Upper lobe of right lung (tissue), 1 donor: ENCODE measurements at regions not wholly inside any gene's neighbourhood (a gene's known extent, or its start where the extent isn't known, plus 50 kb on each side); places are given as distances from the start of the nearest gene placed in this dataset.

ENCODE experiments used
- ATAC-seq: fragments of 200-7000 bp; cut with Tn5 transposase; one replicate; pipeline ENCODE4 v1.9.1; 2020; ENCODE audit warnings: mild to moderate bottlenecking, moderate library complexity
- DNase-seq: peaks from one replicate; pipeline ENCODE4 v3.0.0-alpha.2; 2020
- H3K27ac ChIP-seq: fragments of 200-600 bp; one replicate; pipeline ENCODE4 v1.8.0; 2022
- H3K27me3 ChIP-seq: fragments of 200-600 bp; one replicate; pipeline ENCODE4 v1.8.0; 2022; ENCODE audit warnings: mild to moderate bottlenecking
- H3K36me3 ChIP-seq: fragments of 200-600 bp; one replicate; pipeline ENCODE4 v1.8.0; 2022
- H3K4me1 ChIP-seq: fragments of 200-600 bp; one replicate; pipeline ENCODE4 v1.8.0; 2022
- H3K4me3 ChIP-seq: fragments of 200-600 bp; one replicate; pipeline ENCODE4 v1.8.0; 2022; ENCODE audit warnings: mild to moderate bottlenecking
- H3K9me3 ChIP-seq: fragments of 200-600 bp; one replicate; pipeline ENCODE4 v1.8.0; 2022
- CTCF ChIP-seq: fragments of 200-600 bp; IDR thresholded peaks from one replicate; pipeline ENCODE4 v1.8.0; 2022; ENCODE audit warnings: antibody characterized with exemption
- intact Hi-C: fragments of 100-400 bp; cut with DNase I; formaldehyde crosslinking; loops from one replicate; pipeline ENCODE4 v1.11.0; 2022
- donor health status: DM: no; HTN: yes; CAD: no; lungs with severe emphysema.

GRCh38 chr17:52517176-52517575, 358.7 kb upstream of the CA10 start:
- ATAC-seq = no peak
- TF ChIP-seq CTCF = no peak
- Histone ChIP-seq H3K27me3 (no peaks in the 10 kb centered on the region), H3K4me3 (no peak overlapping the region), H3K4me1 (no peaks in the 10 kb centered on the region), H3K36me3 (no peaks in the 10 kb centered on the region), H3K27ac (no peak overlapping the region), H3K9me3 (no peaks in the 10 kb centered on the region)
- DNase-seq = no peak
- intact Hi-C loops = no loop called here

- ATAC-seq (no peak), DNase-seq (no peak)
- Histone ChIP-seq H3K4me1 (no peaks in the 10 kb centered on the region), H3K4me3 (no peak overlapping the region), H3K36me3 (no peaks in the 10 kb centered on the region), H3K9me3 (no peaks in the 10 kb centered on the region), H3K27ac (no peak overlapping the region), H3K27me3 (no peaks in the 10 kb centered on the region)
- no peak for TF ChIP-seq CTCF
- intact Hi-C loops = no loop called here
These were observed 357.4 kb upstream of the CA10 start for GRCh38 chr17:52515927-52516326.

GRCh38 chr17:52505601-52506000, 347.1 kb upstream of the CA10 start:
- Histone ChIP-seq H3K4me3 (no peak overlapping the region), H3K9me3 (no peaks in the 10 kb centered on the region), H3K27ac (no peak overlapping the region), H3K27me3 (no peaks in the 10 kb centered on the region), H3K4me1 (no peaks in the 10 kb centered on the region), H3K36me3 (no peaks in the 10 kb centered on the region)
- intact Hi-C loops = no loop called here
- no peak for TF ChIP-seq CTCF
- ATAC-seq (no peak), DNase-seq (no peak)

- no peaks in the 10 kb centered on the region for H3K4me1 ChIP-seq
- intact Hi-C loops = no loop called here
- no peak for TF ChIP-seq CTCF
- ATAC-seq (no peak), DNase-seq (no peak)
- H3K27ac ChIP-seq = no peak overlapping the region
- no peak overlapping the region for H3K4me3 ChIP-seq
- no peaks in the 10 kb centered on the region for H3K9me3 ChIP-seq
- no peaks in the 10 kb centered on the region for H3K36me3 ChIP-seq
- H3K27me3 ChIP-seq = no peaks in the 10 kb centered on the region
These were observed 345.6 kb upstream of the CA10 start for GRCh38 chr17:52504081-52504480.

GRCh38 chr17:52495646-52496045, 337.1 kb upstream of the CA10 start:
- Histone ChIP-seq H3K27me3 (no peaks in the 10 kb centered on the region), H3K36me3 (no peaks in the 10 kb centered on the region), H3K4me3 (no peak overlapping the region), H3K9me3 (no peaks in the 10 kb centered on the region), H3K4me1 (no peaks in the 10 kb centered on the region), H3K27ac (no peak overlapping the region)
- intact Hi-C loops = no loop called here
- ATAC-seq (no peak), DNase-seq (no peak)
- TF ChIP-seq CTCF = no peak

GRCh38 chr17:52482271-52482670, 323.8 kb upstream of the CA10 start:
- Histone ChIP-seq H3K27ac (no peak overlapping the region), H3K9me3 (no peaks in the 10 kb centered on the region), H3K27me3 (no peaks in the 10 kb centered on the region), H3K4me1 (no peaks in the 10 kb centered on the region), H3K4me3 (no peak overlapping the region), H3K36me3 (no peaks in the 10 kb centered on the region)
- TF ChIP-seq CTCF = no peak
- ATAC-seq (no peak), DNase-seq (no peak)
- intact Hi-C loops = no loop called here
